ENCODE measurements at regions not wholly inside any gene's neighbourhood (a gene's known extent, or its start where the extent isn't known, plus 50 kb on each side); places are given as distances from the start of the nearest gene placed in this dataset.
"Not testable (repeated sequence)": the region's sequence is repeated elsewhere in the genome, so short reads cannot be mapped to it uniquely, and the experiment has no call there.

DNA sequence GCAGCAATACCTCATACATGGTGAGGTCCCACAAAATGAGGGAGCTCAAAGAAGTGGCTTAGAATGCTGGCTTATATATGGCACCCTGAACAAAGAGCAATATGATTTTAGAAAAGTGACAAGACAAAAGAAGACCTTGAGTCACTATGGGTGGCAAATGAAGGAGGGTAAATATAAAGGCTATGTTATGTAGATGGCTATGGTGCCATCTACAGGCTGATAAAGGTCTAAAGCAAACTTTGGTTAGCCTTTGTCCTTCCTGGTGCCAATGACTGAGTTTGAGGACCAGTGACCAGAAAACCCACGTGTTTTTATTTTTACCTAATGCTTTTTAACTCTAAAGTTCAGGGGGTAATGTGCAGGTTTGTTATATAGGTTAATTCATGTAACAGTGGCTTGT is 151.8 kb downstream of the CCNG2 start:
- peak; percentile 35 for DNase-seq

DNA sequence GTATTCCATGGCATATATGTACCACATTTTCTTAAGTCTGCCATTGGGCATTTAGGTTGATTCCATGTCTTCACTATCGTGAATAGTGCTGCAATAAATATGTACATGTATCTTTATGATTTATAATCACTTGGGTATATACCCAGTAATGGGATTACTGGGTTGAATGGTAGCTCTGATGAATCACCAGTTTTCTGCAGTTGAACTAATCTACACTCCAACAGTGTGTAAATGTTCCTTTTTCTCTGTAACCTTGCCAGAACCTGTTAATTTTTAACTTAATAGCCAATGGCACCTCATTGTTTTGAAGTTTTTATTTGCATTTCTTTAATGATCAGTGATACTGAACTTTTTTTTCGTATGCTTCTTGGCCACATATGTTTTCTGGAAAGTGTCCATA is 152.5 kb downstream of the CCNG2 start:
- DNase-seq: no peak

DNA sequence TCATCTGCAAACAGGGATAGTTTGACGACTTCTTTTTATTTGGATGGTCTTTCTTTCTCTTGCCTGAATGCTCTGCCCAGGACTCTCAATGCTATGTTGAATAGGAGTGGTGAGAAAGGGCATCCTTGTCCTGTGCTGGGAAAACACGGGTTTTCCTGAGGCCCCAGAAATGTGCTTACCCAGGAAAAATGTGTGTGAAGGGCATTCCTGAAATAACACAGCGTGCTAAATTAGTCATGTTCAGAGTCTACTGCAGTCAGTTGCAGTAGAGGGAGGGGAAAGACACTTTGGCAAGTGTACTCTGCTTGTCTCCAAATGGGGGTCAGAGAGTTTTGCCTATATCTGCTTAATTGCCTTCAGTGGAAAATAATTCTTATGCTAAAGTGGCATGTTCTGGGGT is 153.9 kb downstream of the CCNG2 start:
- DNase-seq: peak; percentile 37

DNA sequence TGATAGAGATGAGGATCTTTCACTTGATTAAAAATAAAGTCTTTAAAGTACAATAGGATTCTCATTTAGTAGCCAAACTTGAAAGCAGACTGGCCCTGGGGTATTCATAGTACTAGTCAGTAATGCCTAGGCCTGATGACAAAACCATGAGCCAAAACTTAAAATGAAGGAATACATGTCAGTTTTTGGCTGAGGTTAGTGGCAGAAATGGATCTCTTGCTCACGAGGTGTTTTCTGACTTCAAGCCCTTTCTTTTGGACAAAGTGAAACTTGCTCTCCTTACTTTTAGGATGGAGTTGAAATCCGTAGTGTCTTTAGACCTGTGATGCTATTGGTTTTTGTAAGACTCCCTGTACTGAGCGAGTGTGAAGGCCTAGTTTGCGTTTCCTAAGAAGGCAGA is 157.7 kb downstream of the CCNG2 start:
- DNase-seq: no peak

DNA sequence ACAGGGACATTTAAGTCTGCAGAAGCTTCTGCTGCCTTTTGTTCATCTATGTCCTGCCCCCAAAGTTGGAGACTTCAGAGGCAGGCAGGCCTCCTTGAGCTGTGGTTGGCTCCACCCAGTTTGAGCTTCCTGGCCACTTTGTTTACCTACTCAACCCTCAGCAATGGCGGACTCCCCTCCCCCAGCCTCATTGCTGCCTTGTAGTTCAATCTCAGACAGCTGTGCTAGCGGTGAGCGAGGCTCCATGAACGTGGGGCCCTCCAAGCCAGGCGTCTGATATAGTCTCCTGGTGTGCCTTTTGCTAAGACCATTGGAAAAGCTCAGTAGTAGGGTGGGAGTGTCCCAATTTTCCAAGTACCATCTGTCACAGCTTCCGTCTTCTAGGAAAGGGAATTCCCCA is 170.1 kb downstream of the CCNG2 start:
- DNase-seq: no peak

DNA sequence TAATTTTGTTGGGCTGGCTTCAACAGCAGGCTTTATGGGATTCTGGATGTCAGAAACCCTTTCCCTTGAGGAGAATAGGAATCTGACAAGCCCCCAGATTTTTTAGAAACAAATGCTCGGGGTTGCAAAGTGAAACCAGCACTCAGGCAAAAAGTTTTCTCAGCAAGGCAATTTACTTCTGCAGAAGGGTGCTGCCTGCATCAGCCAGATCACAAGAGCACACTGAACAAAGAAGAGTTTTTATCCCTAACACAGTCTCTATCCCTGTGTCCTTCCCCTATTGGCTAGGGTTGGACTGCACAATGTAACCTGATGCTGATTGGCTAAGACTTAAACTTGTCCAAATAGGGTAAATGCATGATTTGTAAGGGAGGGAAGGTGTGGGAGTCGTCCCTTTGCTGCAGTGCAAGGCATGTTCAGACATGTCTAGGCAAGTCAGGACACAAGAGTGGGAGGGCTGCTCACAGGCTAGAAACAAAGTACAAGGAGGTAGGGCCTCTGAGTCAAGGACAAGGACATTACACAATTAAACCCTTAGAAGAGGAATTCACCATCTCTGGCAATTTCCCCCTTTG is 175.8 kb downstream of the CCNG2 start:
- DNase-seq: no peak

DNA sequence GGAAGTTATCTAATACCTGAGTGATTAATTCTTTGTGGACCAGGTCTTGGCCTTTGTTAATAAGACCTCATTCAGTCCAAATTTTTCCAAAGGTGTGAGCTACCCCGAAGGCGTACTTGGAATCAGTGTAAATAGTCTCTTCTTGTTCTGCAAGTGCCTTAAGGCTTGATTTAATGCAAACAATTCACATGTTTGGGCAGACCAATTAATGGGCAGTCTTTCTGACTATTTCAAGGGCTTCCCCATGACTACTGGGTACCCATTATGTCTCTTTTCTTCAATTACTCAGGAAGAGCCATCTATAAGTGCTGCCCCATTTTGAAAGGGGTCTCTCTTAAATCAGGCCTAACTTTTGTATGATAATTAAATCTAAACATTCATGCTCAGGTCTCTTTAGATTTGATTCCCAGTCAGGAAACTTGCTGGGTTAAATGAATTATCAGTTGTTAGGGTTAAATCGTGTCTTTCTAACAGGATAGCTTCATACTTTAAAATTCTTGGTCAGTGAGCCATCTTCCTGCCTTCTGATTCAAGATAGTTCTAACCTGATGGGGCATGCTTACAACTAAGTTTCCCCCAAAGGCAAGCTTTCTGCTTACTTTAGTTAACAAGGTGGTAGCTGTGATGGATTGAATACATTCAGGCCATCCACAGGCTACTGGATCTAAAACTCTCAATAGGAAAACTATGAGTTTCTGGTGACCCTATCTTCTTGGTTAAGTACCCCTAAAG is 179.6 kb downstream of the CCNG2 start:
- no peak for DNase-seq

DNA sequence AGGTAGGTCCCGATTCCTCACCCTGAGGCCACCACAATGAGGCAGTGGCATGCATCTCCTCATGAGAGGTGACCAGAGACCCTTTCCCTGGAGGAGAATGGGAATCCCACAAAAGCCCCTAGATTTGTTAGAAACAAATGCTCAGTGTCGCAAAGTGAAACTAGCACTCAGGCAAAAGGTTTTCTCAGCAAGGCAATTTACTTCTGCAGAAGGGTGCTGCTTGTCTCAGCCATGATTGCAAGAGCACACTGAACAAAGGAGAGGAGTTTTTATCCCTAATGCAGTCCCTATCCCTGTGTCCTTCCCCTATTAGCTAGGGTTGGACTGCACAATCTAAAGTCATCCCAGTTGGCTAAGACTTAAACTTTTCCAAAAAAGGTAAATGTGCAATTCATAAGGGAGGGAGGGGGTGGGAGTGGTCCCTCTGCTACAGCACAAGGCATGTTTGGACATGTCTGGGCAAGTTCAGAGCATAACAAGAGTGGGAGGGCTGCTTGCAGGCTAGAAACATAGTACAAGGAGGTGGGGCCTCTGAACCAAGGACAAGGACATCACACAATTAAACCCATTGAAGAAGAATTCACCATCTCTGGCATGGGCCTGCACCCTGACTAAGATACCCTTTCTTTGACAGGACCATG is 185.3 kb downstream of the CCNG2 start:
- DNase-seq: no peak

DNA sequence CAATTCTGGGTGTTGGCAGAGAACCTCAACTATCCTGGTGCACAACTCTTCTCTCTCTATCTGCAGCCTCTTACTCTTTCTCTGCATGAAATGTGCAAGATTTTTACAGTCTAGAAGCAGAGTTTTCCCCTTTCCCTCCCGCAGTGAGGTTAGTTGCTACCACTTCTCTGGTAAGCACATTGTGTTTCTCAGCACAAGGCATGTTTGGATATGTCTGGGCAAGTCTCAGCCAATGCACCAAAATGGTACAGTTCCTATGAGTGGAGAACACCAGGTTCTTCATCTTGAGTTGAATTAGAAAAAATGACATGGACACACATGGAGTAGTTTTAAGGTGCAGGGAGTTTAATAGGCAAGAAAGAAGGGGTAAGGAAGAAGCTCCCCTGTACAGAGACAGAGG is 187.0 kb downstream of the CCNG2 start:
- DNase-seq: no peak

DNA sequence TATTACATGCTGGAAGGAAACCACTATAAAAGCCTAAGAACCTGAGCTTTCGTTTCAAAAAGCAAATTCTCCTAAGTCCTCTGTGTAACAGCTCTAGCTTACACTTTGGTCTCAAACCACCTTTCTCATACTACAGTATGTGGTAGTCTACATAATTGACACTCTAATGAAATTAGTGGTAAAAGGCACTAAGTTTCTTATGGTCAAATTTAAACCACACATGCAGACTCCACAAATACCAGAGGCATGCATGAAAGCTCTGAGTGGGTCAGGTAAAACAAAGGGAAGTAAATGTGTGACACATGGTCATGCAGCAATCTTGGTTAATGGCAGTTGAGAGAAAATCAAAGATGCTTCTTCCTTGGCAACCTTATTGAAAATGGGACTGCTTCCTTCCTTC is 187.8 kb downstream of the CCNG2 start:
- no peak for DNase-seq

DNA sequence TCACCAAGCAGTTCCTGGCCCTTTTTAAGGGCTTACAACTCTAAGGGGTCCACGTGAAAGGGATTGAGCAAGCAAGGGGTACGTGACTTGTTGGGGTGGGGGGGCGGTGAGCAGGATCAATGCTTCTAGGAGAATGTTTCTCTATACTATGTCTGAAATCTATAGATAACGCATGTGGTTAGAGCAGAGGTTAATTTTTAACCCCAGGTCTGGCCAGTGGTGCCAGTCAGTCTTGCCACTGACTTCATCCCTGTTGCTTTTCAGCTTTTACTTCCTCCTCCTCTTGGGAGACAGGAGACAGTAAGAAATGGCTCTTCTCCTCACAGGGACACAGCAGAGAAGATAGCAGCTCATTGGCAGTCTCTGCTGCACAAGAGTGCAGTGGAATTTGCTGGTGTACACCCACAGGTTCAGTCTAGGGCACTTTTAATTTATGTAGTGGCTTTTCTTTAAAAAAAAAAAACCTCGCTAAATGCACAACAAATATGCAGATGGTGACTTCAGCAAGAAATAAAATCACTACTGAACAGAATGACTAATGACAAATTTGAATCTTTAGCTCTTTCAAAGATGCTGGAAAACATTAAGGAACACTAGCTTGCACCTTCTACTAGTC is 190.5 kb downstream of the CCNG2 start:
- DNase-seq: no peak

DNA sequence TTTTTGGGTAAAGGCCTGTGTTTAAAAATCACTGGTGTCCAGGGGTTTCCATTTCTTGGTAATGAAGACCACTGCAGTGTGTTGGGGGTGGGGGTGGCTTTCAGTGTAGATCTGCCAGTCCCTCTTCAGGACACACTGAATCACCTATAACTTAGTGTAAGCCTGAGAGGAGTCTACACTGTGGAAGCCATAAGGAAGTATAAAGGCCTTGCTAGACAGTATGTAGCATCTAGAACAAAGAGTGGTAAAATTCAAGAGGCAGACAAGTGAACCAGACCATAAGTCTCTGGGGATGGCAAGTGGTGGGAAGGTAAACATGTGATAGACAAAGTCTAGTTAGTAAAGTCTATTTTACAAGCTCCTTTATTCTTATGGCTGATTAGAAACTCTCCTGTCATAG is 191.8 kb downstream of the CCNG2 start:
- no peak for DNase-seq

DNA sequence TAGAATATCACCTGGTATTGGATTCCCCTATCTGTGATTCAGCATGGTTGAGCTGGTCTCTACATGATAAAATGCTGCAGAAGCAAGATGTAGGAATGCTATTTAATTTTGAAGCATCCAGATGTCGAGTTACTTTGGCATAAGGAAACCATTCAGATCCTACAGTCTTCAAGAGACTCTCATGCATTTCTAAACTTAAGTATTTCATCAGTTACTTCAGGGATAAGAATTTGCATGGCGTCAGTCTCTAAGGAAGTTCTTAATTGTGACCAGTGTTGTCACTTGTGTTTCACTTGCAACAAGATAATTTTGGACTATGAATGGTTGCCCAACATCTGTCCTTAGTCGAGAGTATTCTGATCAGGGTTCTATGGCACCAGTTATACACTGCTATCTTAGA is 192.4 kb downstream of the CCNG2 start:
- DNase-seq: no peak

DNA sequence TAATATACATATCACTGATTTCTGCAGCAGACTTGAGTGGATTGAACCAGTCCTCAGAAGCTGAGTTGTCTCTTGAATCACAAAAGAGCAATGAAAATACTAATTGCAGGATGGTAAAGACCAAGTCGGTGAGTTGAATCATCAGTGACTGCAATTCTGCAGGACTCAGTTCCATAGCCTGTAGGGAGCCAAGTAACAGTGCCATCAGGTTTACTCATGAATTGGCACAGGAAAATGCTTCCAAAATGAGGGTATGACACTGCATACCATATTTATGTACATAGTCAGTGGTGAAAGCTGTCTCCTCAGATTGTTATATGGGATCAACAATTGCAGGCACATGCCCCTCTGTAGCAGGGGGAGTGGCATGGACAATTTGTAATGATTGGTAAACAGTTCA is 192.8 kb downstream of the CCNG2 start:
- DNase-seq: no peak

DNA sequence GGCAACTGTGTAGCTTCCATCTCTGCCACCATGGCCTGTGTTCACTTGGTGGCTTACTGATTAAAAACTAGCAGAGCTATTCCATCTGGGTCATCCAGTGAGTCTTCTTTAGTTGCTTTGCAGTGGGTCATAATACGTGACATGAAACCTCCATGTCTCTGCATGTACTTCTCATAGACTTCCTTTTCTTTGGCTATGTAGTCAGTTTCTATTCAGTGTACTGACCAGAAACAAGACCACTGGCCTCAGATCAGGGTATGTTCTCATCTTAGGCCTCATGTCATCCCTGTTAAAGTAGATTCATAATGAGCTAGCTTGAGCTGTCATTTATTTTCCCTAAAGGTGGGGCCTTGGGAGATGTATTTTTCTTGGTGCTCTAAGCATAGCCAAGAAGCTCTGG is 195.2 kb downstream of the CCNG2 start:
- no peak for DNase-seq

DNA sequence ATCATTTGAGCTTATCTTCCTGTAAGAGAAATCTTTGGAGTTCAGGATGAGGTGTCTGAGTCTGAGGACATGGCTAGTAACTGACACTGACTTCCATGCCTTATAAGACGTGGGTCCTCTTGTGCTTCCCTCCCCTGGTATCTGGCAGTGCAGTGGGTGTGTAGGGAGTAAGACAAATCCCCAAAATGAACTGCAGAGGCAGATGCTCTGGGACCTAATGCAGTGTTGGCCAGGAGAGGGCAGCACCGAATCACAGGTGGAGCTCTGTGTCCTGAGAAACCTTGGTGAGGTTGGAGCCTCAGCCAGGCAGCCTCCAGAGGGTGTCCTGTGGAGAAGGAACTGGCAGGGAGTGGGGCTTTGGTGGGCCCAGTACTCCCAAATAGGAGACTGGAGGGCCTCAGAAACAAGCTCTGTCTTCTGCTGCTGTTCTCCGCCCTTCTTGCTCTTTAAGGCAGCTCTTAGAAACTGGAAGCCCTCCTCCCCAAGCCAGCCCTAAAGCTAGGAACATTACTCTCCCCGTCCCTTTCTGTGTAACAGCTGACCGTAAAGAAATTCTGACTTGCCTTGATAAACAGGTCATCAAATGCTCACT is 196.8 kb downstream of the CCNG2 start:
- DNase-seq: not testable (repeated sequence)

DNA sequence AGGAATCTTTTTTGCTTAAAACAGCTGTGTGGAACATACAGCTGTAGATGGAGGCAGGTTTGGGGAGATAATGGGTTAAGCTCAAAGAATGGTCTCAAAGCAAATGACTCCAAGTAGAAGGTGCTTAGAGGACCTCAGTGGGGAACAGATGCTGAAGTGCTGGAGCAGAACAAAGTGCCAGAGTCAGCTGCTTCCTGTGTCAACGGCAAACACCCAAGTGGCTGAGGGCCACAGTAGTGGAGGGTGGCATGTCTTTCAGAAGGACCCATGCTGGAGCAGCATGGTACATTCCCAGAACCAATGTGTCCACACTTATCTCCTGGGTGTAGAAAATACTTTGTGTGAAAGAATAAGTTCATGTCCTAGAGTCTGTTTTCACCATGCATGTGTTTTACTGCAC is 197.5 kb downstream of the CCNG2 start:
- no peak for DNase-seq

DNA sequence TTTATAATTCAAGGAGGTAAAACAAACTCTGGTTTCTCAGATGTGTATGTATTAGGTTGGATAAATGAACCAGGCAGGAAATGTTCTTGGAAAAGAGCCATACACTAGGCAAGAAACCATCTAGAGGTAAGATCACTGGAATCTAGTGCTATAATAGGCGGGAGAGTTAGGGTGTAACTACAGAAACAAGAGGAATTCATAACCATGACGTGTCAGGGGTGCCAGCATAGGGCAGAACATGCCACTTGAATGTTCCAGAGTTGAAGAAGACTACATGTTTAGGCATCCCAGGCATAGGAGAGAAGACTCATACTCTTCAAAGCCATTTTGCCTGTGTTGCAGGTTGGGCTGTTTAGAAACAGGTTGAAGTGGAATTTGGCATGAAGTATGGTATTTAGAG is 198.7 kb downstream of the CCNG2 start:
- no peak for DNase-seq

DNA sequence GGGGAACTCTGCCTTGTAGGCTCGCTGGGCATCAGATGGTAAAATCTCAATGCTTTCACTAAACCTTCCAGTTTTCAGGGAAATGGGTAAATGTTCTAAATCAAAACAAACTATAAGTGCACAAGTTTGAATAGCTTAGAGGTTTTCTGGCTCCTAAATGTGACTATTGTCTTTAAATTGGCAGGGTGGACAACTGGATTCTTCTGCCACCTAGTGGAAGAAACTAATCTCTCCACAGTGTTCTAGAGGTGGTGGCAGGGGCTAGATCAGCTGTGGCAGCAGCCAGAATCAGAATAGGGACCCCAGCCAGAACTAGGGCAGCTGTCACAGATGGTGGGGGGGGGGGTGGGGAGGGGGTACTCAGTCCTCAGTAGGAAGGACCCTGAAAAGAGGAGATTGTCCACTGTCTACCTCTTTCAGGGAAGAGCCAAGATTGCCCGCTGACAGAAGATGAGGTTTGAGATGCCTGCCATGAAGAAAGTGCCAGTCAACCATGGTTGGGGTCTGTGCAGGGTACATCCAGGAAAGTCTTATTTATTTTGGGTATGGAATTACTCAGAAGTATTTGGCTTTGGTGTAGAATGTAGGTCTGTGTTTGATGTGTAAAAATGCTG is 201.4 kb downstream of the CCNG2 start:
- peak; percentile 41 for DNase-seq

DNA sequence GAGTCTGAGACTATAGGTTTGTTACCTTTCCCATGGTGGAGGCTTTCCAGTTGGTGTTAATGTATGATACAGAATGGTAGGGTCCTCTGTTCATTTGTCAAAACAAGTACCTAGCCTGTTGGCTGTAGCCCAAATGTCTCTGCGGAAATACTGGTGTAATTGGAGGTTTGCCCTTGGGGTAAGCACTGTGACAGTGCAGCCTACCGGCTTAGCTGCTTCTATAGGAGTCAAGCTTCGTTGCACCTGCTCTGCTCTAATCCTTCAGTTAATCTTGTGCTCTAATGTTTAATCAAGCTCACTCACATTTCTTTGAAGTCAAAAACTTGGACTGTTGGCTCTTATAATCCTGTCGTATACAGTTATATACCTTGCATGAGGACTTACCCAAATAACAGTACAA is 203.4 kb downstream of the CCNG2 start:
- DNase-seq: no peak

DNA sequence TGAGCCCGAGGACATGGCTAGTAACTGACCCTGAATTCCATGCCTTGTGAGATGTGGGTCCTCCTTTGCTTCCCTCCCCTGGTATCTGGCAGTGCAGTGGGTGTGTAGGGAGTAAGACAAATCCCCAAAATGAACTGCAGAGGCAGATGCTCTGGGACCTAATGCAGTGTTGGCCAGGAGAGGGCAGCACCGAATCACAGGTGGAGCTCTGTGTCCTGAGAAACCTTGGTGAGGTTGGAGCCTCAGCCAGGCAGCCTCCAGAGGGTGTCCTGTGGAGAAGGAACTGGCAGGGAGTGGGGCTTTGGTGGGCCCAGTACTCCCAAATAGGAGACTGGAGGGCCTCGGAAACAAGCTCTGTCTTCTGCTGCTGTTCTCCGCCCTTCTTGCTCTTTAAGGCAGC is 209.9 kb downstream of the CCNG2 start:
- not testable (repeated sequence) for DNase-seq

DNA sequence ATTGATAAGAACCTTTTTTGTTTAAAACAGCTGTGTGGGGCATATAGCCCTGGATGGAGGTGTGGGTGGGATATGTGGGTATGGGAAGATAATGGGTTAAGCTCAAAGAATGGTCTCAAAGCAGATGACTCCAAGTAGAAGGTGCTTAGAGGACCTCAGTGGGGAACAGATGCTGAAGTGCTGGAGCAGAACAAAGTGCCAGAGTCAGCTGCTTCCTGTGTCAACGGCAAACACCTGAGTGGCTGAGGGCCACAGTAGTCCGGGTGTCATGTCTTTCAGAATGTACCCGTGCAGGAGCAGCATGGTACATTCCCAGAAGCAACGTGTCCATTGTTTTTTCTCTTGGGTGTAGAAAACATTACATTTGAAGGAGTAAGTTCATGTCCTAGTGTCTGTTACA is 210.6 kb downstream of the CCNG2 start:
- DNase-seq: no peak

DNA sequence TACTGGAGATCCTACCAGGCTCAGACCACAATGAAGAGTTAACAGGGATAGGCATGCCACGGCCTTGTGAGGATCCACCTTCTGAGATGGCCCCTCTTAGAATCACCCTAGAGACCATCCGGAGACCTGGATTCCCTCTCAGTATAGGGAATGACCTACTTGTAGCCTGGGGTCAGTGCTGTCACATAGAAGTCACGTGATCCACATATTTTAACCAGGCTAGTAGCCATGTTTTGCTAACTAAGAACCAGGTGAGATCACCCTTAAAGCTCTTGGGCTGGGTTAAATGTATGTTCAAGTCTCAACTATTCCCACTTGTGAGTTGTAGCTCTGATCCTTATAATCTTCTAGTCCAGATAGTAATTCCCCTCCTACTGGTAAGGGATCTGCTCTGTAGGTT is 215.4 kb downstream of the CCNG2 start:
- DNase-seq: no peak
